Stomach (tissue), 4 donors: ENCODE measurements at regions not wholly inside any gene's neighbourhood (a gene's known extent, or its start where the extent isn't known, plus 50 kb on each side); places are given as distances from the start of the nearest gene placed in this dataset.

Experiments
- EP300 ChIP-seq: sonication (generic); formaldehyde crosslinking; IDR thresholded peaks from one replicate; pipeline ENCODE4 v1.6.1; 2017; ENCODE audit warnings: antibody characterized with exemption
- POLR2A ChIP-seq, 4 donors: fragments of 450-650 bp; IDR thresholded peaks; one replicate each; pipeline ENCODE4 v1.6.1; 2016; ENCODE audit warnings: antibody characterized with exemption in 4 of 4, control low read depth in 2 of 4, mild to moderate bottlenecking in 1 of 4, moderate library complexity in 1 of 4
- POLR2AphosphoS5 ChIP-seq, 3 donors: sonication (generic); formaldehyde crosslinking; IDR thresholded peaks; one replicate each; pipeline ENCODE4 v1.6.1; 2016; ENCODE audit warnings: antibody characterized with exemption in 3 of 3
- TF ChIP-seq, protein P1 (sequence below), 7 experiments: fragments of 450-650 bp in 4 of 7; fragments of 200-600 bp in 3 of 7; sonication (generic) in 3 of 7; IDR thresholded peaks; one replicate each; pipeline ENCODE4 v1.5.1; 2016 to 2019; ENCODE audit warnings: antibody characterized with exemption in 7 of 7, control low read depth in 2 of 7, mild to moderate bottlenecking in 1 of 7

DNA sequence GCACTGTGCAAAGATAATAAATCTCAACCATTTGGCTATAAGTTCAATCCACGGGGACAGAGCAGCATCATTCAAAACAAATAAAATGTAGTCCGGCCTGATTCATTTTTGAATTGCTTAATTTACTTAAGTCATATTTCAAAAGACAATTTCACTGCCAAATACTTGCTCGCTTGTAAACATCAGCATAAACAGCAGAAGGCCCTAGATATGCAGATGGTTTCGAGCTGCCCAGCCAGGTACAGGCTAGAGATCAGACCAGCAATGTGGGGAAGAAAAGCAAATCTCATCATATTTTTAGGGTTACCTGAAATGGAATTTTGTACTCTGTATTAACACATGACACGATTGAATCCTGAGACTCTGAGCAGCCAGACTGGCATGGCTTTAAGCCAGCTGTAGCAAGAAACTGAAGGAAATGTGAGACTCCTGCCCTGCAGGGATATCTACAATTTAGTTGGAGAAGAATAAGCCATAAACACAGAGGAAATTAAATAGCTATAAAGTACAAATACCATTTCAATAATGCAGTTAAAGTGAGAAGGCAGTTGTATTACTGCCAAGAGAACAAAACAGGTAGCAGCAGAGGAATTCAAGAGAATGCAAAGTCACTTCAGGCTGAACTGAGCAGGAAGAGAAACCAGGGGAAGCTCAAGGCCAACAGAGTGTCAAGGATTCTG is 440.3 kb downstream of the ETS1 start:
- TF ChIP-seq, protein P1, sequence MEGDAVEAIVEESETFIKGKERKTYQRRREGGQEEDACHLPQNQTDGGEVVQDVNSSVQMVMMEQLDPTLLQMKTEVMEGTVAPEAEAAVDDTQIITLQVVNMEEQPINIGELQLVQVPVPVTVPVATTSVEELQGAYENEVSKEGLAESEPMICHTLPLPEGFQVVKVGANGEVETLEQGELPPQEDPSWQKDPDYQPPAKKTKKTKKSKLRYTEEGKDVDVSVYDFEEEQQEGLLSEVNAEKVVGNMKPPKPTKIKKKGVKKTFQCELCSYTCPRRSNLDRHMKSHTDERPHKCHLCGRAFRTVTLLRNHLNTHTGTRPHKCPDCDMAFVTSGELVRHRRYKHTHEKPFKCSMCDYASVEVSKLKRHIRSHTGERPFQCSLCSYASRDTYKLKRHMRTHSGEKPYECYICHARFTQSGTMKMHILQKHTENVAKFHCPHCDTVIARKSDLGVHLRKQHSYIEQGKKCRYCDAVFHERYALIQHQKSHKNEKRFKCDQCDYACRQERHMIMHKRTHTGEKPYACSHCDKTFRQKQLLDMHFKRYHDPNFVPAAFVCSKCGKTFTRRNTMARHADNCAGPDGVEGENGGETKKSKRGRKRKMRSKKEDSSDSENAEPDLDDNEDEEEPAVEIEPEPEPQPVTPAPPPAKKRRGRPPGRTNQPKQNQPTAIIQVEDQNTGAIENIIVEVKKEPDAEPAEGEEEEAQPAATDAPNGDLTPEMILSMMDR (IDR thresholded peaks at IDR 0.05): no peak
- TF ChIP-seq POLR2A (IDR thresholded peaks at IDR 0.05) (no peak), POLR2AphosphoS5 (IDR thresholded peaks at IDR 0.05) (no peak), EP300 (no peak)
